Stimulated activated CD8-positive, alpha-beta memory T cell treated with anti-CD3 and anti-CD28 coated beads, Interleukin-4, amount 100 ng/mL, for 24 hours (primary cell): ENCODE measurements at regions not wholly inside any gene's neighbourhood (a gene's known extent, or its start where the extent isn't known, plus 50 kb on each side); places are given as distances from the start of the nearest gene placed in this dataset.
"Not testable (repeated sequence)": the region's sequence is repeated elsewhere in the genome, so short reads cannot be mapped to it uniquely, and the experiment has no call there.

Experiments
- DNase-seq: peaks from one replicate; pipeline ENCODE4 v3.0.0-alpha.2; 2020; ENCODE audit warnings: low read depth

- no peak for DNase-seq
Measured at GRCh38 chr2:220781622-220782241, 790.4 kb downstream of the EPHA4 start.

- no peak for DNase-seq
Measured at GRCh38 chr2:220782609-220783113, 789.4 kb downstream of the EPHA4 start.

DNA sequence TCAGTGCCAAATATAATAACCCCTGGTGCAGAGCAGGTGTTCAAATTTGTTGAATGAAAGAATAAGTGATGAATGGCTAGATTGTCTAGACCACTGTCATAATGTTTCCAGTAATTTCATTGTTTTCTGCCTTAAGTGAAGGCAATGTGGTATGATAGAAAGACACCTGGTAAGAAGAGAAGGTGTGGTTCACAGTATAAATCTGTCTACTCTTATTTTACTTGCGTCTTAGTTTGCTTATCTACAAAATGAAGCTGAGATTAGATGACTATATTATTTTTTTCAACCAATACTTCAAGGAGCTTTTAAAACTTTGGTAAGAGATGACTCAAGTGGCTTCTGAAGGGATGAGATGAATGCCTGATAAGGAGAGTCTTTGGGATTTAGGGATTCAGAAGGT lies 788.4 kb downstream of the EPHA4 start:
- DNase-seq: no peak

- DNase-seq: no peak
Measured at GRCh38 chr2:220785178-220785577, 786.9 kb downstream of the EPHA4 start.

DNA sequence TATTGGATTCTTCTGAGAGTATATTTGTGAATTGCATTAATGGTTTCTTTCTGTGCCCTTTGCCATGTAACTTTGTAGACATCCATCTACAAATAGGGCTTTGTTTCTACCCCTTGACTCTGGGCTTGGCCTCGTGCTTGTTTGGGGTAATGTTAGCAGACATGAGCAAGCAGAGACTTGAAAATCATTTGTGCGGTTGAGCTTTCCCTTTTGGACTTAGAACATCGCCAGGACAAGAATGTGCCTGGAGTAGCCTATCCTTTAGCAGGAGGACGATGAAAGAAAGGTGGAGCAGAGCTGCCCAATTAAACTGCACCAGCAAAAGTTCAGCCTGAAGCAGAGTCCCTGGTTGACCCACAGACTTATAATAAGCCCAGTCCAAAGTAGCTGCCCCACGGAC lies 785.9 kb downstream of the EPHA4 start:
- DNase-seq: no peak

DNA sequence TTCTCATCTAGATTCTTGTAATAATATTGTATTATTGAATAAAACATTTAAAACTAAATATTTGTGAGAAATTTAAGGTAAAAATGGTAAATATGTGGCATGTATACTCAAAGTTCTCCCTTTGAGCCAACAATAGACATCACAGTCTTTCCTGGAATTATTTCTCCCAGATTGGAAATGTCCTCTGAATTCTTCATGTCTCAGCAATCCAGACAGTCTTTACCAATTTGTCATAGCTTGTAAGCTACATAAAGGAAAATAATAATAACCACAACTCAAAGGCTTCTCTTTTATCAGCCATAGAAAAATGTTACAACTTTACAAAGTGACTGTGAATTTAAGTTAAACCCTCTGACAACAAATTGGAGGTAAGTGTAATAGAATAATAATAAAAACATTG lies 784.9 kb downstream of the EPHA4 start:
- DNase-seq: no peak

DNA sequence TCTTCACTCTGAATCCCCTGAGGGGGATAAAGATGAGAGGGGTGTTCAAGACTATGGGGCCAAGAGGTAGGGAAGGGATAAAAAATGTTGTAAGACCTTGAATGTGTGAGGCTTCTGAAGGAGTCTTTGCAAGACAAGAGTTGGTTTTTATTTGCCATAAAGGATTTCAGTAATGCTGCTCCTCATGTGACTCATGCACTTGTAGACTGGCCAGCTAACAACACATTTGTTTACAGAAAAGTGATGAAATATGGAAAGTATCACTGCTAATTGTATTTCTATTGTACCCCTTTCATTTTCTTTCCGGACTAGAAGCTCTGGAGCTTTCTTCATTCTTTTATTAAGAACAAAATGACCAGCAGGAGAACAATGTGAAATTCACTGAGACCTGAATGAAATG lies 782.1 kb downstream of the EPHA4 start:
- DNase-seq: no peak

GRCh38 chr2:220795705-220796104 lies 776.4 kb downstream of the EPHA4 start:
- no peak for DNase-seq

DNA sequence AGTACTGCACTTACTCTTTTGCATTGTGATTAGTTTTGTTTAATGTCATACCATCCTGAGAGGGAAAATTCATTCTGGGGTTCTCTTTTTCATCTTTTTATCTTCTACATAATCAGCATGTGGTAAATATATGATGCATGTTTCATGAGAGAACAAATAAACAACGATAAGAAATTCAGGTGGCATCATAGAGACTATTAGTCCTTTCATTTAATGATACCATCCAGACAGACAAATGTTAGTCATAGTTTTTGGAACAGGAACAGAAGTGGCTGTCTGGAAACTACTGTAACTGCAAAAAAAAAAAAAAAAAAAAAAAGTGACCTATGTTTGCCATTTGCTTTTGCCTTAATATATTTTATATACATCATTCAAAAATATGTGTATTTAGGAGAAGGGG lies 761.0 kb downstream of the EPHA4 start:
- no peak for DNase-seq

DNA sequence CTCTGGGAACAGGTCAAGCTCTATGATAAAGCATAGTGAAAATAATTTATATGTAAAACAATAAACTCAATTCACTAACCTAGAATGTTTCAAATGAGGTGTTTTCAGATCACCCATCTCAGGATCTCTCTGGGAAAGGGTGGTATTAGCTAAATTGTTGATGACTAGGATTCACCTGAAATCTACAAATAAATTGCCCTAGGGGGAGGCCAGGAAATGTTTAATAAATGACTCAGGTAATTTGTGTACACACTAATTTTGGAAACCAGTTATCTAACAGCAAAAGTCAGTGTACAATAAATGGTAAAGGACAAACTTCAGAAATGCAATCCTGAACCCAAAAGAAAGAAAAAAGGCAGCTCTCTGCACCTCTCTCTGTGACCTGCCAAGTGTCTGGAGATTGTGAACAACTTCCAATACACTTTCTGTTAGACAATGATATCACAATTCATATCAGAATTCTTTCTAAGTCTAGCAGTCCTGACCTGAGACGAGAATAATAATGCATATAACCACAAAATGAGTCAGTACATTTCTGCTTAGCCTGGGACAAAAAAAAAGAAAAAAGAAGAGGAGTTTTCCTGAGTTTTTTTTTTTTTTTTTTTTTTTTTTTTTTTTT lies 760.0 kb downstream of the EPHA4 start:
- DNase-seq: no peak

- no peak for DNase-seq
Measured at GRCh38 chr2:220814441-220814840, 757.7 kb downstream of the EPHA4 start.

DNA sequence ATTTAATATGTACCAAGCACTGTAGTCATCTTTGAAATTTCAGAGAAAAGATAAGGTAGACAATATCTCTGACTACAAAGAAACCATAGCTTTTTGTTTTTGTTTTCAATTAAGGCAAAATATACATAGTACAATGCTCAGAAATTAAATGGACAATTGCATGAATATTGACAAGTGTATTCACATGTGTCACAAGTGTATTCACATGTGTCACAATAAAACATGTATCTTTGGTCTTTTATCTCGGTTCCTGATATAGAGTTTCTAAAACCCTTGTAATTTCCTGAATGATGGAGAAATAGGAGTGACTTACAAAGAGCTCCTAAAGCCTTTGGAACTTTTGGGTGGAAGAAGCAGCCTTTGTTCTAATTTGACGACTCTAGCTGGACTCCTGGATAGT lies 756.4 kb downstream of the EPHA4 start:
- no peak for DNase-seq

DNA sequence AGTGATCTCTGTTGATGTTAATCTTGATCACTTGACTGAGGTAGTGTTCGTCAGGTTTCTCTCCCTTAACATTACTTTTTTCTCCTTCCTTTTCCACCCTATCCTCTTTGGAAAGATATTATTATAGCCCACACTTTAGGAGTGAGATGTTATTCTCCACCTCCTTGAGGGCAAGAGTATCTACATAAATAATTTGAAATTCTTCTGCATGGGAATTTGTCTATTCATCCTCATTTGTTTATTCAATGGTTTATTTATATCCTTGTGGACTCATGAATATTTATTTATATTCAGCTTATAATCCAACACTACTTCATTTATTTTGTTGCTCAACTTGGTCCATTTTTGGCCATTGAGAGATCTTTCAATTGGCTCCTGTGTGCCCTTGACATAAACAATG lies 750.4 kb downstream of the EPHA4 start:
- no peak for DNase-seq

DNA sequence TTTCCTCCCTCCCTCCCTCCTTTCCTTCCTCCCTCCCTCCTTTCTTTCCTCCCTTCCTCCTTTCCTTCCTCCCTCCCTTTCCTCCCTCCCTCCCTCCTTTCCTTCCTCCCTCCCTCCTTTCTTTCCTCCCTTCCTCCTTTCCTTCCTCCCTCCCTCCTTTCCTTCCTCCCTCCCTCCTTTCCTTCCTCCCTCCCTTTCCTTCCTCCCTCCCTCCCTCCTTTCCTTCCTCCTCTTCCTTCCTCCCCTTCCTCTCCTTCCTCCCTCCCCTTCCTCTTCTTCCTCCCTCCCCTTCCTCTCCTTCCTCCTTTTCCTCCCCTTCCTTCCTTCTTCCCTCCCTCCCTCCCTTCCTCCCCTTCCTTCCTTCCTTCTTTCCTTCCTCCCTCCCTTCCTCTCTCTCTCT lies 748.5 kb downstream of the EPHA4 start:
- not testable (repeated sequence) for DNase-seq

DNA sequence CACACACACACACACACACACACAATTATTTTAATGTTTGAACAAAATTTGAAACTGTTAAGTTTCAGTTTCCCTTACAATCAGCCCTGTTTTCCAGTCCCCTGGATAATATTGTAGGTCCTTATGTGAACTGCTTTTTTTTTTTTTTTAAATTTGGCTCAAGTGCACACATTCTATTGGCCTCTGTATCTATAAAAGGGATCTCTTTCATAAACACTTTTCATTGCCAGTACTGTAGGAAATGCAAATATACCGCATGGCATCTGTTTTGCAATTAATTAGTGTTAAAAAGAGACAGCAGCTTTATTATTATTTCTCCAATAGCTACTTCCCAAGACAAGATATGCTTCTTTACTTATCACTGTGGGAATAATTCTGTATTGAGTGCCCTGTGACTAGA lies 738.7 kb downstream of the EPHA4 start:
- DNase-seq: no peak

DNA sequence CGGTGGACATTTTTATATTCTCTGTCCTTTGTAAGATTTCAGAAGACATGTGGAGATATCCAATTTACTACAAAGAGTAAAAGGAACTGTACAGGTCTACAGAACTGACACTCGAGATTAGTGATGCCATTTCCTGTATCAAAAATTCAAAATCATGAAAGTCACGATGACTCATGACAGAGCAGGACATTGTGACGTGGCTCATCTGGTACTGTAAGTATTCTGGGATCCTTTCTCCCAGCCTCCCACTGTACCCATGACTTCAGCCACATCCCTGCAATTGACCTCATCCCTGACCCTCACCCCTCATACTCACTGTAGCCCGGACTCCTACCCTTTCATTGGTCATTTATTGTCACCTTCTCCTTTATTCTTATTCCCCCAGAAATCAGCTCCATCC lies 736.5 kb downstream of the EPHA4 start:
- DNase-seq: no peak

DNA sequence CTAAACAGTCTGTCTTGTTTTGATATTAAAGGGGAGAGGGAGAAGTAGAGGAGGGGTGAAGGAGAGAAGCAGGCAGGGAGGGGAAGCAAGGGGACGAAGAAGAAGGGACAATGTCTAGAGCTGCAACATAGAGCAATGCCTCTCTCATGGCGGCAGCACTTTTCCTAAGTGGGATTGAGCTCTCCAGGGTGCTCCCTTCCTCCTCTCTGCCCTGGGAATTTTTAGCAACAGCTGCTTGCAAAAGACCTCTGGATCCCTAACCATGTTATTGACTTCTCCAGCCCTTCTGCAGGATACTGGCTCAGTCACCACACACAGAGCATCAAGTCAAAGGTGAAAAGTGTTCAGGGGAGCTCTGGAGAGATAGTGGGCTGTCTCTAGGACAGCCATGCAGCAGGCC lies 734.9 kb downstream of the EPHA4 start:
- no peak for DNase-seq

GRCh38 chr2:220842901-220843665 lies 729.0 kb downstream of the EPHA4 start:
- no peak for DNase-seq

- DNase-seq: no peak
Measured at GRCh38 chr2:220845766-220846273, 726.3 kb downstream of the EPHA4 start.

- DNase-seq: no peak
Measured at GRCh38 chr2:220847006-220847405, 725.1 kb downstream of the EPHA4 start.

DNA sequence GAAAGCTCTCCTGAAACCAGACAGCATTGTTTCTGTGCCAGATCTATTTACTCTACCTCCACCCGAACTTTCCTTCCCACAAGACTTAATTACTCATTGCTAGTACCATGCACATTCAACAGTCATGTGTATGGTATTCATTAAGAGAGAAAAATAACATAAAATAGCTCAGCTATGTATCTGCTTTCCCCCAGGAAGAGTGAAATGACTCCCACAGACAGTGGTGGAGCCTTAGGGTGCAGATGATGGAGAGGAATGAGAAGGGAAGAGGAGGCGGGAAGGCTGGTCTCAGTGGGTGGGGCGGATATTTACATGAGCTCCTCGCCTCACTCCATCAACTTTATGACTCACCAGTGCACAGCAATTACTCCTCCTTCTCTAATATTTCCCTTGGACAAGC lies 724.5 kb downstream of the EPHA4 start:
- DNase-seq: no peak

DNA sequence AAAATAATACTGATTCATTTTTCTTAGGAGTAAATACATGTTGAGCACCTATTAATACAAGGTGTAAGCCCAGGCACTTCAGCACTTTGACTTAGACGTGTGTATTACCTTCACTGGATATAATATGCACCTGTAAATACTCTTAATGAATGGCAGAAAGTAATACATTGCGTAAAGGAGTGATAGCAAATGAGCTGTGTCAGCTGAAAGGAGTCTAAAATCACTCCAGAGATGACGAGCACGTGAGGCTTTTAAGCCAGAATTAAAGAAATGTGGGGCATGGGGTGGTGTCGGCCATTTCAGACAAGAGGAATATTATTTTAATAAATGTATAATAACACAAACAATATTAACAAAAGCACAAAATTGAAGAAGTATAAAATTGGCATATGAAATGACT lies 722.7 kb downstream of the EPHA4 start:
- DNase-seq: no peak

DNA sequence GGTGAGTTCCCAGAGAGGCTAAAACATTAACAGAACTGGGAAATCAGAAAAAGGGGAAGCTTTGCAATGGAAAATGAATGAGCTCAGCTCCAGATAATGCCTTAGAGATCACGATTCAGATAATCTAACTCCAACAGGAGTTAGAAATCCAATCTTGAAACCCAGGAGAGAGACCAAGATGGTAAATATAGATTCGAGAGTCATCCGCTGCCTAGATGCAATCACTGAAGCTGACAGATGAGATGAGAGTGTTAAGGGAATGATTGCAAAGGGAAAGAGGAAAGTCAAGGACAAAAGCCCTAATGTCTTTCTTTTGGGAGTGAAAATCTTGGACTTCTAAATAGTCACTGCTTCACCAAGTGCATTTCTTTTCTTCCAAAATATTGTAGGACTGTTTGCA lies 722.0 kb downstream of the EPHA4 start:
- DNase-seq: no peak
